Ishikawa (cell line): ENCODE measurements at regions not wholly inside any gene's neighbourhood (a gene's known extent, or its start where the extent isn't known, plus 50 kb on each side); places are given as distances from the start of the nearest gene placed in this dataset.

ENCODE experiments used
- CEBPB ChIP-seq: IDR thresholded peaks from 2 replicates; pipeline ENCODE4 v1.6.1; 2012
- CREB1 ChIP-seq: IDR thresholded peaks from 2 replicates; pipeline ENCODE4 v1.6.1; 2012; ENCODE audit warnings: low read depth
- EGR1 ChIP-seq: IDR thresholded peaks from 2 replicates; pipeline ENCODE4 v1.6.1; 2012
- EP300 ChIP-seq: IDR thresholded peaks from 2 replicates; pipeline ENCODE4 v1.6.1; 2012; ENCODE audit warnings: borderline replicate concordance
- FOXM1 ChIP-seq: IDR thresholded peaks from 2 replicates; pipeline ENCODE4 v1.6.1; 2012; ENCODE audit warnings: low read depth, borderline replicate concordance
- NFIC ChIP-seq: IDR thresholded peaks from 2 replicates; pipeline ENCODE4 v1.6.1; 2012
- RAD21 ChIP-seq: IDR thresholded peaks from 2 replicates; pipeline ENCODE4 v1.6.1; 2012; ENCODE audit warnings: low read depth
- TAF1 ChIP-seq: IDR thresholded peaks from 2 replicates; pipeline ENCODE4 v1.6.1; 2012; ENCODE audit warnings: low read depth, mild to moderate bottlenecking
- TCF12 ChIP-seq: IDR thresholded peaks from 2 replicates; pipeline ENCODE4 v1.6.1; 2012; ENCODE audit warnings: low read depth
- TEAD4 ChIP-seq: IDR thresholded peaks from 2 replicates; pipeline ENCODE4 v1.6.1; 2012
- YY1 ChIP-seq: IDR thresholded peaks from 2 replicates; pipeline ENCODE4 v1.6.1; 2012; ENCODE audit warnings: low read depth
- ZBTB7A ChIP-seq: IDR thresholded peaks from 2 replicates; pipeline ENCODE4 v1.6.1; 2012; ENCODE audit warnings: low read depth
- TF ChIP-seq, protein P1 (sequence below): IDR thresholded peaks from 2 replicates; pipeline ENCODE4 v1.6.1; 2012
- TF ChIP-seq, protein P2 (sequence below): IDR thresholded peaks from 2 replicates; pipeline ENCODE4 v1.6.1; 2012; ENCODE audit warnings: low read depth, mild to moderate bottlenecking
- TF ChIP-seq, protein P3 (sequence below): IDR thresholded peaks from 2 replicates; pipeline ENCODE4 v1.6.1; 2012

DNA sequence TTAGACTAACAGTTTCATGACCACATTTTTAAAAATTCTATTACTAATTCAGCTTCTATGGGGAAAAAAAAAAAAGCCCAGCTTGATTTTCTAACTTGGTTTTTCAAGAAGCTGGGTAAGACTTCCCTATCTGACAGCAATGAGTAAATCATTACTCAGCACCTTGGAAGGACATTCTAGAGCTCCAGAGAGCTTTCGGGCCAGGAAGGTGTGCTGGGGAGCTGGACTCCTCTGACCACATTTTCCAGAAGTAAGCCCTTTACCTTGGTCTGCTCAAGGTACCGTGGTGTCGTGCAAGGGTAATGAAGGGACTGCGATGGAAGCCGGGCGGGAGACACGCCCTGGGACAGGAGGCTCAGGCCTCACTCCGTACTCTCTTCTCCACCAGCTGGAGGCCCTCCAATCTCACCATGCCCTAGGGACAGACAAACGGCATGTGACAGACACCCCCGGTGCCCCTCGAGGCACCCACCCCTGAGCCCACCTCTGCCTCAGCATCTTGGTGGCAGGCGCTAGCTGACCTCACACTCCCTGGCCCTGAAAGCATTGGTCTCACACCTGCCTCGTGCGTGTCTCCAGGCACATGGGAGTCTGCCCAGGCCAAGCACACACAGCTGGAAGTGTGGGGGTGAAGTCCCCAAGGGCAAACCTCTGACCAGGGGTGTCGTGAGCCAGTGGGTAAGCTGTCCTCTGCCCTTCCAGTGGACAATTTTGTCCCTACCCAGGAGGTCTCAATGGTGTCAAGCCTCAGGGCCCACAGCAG is 152.1 kb downstream of the OAT start:
- TF ChIP-seq TAF1 (no peak), TCF12 (no peak), EGR1 (no peak), EP300 (no peak), CREB1 (no peak), ZBTB7A (no peak), TEAD4 (no peak), YY1 (no peak), NFIC (no peak), CEBPB (no peak)
- TF ChIP-seq, protein P1, sequence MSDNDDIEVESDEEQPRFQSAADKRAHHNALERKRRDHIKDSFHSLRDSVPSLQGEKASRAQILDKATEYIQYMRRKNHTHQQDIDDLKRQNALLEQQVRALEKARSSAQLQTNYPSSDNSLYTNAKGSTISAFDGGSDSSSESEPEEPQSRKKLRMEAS = no peak
- TF ChIP-seq, protein P2, sequence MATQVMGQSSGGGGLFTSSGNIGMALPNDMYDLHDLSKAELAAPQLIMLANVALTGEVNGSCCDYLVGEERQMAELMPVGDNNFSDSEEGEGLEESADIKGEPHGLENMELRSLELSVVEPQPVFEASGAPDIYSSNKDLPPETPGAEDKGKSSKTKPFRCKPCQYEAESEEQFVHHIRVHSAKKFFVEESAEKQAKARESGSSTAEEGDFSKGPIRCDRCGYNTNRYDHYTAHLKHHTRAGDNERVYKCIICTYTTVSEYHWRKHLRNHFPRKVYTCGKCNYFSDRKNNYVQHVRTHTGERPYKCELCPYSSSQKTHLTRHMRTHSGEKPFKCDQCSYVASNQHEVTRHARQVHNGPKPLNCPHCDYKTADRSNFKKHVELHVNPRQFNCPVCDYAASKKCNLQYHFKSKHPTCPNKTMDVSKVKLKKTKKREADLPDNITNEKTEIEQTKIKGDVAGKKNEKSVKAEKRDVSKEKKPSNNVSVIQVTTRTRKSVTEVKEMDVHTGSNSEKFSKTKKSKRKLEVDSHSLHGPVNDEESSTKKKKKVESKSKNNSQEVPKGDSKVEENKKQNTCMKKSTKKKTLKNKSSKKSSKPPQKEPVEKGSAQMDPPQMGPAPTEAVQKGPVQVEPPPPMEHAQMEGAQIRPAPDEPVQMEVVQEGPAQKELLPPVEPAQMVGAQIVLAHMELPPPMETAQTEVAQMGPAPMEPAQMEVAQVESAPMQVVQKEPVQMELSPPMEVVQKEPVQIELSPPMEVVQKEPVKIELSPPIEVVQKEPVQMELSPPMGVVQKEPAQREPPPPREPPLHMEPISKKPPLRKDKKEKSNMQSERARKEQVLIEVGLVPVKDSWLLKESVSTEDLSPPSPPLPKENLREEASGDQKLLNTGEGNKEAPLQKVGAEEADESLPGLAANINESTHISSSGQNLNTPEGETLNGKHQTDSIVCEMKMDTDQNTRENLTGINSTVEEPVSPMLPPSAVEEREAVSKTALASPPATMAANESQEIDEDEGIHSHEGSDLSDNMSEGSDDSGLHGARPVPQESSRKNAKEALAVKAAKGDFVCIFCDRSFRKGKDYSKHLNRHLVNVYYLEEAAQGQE = no peak

DNA sequence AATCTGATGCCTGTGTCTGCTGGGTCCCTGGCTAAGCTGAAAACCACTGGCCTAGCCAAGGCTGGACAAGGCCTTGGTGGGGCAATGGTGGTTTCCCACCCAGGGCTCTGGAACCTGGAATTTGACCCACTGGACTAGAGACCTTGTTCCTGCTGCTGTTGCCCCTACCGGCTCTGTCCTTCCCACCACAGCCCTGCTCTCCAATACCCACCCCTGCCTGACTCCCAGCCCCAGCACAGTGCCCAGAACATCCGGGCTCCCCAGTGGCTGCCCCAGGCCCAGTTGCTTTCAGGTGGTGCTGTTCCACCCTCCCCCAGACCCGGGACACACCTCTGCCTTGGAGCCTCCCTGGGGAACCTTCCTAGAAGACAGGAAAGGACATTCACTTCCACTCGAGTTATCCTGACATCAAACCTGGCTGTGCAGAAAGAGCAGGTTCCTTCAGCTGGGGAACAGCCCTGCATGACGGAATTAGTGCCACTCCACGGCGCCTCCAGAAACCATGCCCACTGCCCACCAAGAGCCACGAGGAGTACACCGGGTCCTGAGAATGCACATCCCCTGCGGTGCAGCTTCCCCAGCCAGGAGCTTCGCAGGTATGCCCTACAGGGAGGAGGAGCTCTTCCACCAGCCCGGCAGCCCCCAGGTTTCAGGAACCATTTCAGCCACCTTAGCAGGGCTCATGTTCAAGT is 152.8 kb downstream of the OAT start:
- TF ChIP-seq, protein P3, sequence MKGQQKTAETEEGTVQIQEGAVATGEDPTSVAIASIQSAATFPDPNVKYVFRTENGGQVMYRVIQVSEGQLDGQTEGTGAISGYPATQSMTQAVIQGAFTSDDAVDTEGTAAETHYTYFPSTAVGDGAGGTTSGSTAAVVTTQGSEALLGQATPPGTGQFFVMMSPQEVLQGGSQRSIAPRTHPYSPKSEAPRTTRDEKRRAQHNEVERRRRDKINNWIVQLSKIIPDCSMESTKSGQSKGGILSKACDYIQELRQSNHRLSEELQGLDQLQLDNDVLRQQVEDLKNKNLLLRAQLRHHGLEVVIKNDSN = no peak
- TF ChIP-seq RAD21 (no peak), TAF1 (no peak), NFIC (no peak), FOXM1 (no peak), YY1 (no peak), CREB1 (no peak), EGR1 (no peak), CEBPB (no peak), TEAD4 (no peak), TCF12 (no peak)
- TF ChIP-seq, protein P2 = no peak
- TF ChIP-seq, protein P1 = no peak

DNA sequence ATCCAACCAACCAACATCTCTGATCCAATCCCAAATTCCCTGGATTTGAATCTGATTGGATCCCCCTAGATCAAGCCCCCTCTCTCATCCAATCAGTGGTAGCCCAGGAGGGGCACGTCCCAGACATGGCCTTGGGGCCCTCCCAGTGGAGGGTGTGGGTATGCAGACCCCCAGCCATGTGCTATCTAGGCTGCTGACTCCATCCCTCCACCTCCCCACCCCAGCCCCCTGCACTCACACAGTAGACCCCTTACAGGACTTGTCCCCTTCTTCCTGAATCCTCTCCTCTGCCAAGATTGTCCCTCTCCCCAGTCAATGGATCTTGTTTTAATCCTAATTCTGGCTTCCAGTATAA is 153.4 kb downstream of the OAT start:
- no peak for TF ChIP-seq NFIC
- TF ChIP-seq YY1 = no peak
- no peak for TF ChIP-seq EGR1
- TF ChIP-seq, protein P1 = no peak
- no peak for TF ChIP-seq TAF1
- no peak for TF ChIP-seq RAD21
- TF ChIP-seq, protein P2 = no peak
- TF ChIP-seq EP300 = no peak
- no peak for TF ChIP-seq CEBPB
- TF ChIP-seq ZBTB7A = no peak
- TF ChIP-seq CREB1 = no peak
- TF ChIP-seq, protein P3 = no peak
- no peak for TF ChIP-seq FOXM1
- TF ChIP-seq TCF12 = no peak
